Right lung (tissue), 2 donors: ENCODE measurements at regions not wholly inside any gene's neighbourhood (a gene's known extent, or its start where the extent isn't known, plus 50 kb on each side); places are given as distances from the start of the nearest gene placed in this dataset.
"Not testable (repeated sequence)": the region's sequence is repeated elsewhere in the genome, so short reads cannot be mapped to it uniquely, and the experiment has no call there.

ENCODE experiments used
- DNase-seq, 2 donors: peaks; one replicate each; pipeline ENCODE4 v3.0.0-alpha.2; 2013

DNA sequence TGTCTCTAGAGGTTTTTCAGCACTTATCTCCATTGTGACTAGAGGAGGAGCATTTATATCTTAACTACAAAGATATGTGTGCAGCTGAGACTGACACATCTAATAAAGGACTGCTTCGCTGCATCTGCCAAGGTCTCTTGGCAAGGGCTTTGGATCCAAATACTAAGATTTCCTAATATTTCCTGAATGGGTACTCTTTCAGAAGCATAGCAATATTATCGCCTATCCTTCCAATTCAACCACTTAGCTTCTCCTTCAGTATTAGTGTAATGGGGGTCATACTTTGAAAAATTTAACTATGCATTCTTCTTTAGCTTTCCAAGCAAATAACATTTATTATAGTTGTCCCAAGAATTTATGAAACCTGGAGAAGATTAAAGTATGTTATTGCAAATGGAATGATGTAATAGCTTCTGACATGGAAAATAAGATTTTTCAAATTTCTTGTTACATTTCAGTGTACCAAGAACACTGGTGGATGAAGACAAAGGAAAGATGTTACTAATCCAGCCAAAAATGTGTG, 243.0 kb upstream of the PDE3A start:
- no peak for DNase-seq

DNA sequence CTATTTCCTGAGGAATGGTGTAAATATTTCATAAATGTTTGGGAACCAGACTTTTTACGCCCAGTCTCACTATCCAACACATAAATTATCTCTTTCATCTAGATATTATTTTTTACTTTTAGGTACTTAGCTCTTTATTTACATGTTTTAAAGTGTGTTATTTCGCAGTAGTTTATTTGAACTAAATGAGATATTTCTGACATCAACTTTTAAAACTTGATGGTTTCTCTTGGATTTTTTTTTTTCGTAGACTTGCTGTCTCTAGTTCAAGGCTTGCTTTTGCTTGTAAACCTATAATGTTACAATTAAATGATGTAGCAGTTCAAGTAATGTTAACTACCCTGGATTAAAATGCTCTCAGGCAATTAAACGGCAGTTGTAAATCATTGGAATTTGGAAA, 241.7 kb upstream of the PDE3A start:
- no peak for DNase-seq

- no peak for DNase-seq
Measured at GRCh38 chr12:20127413-20127812, 240.9 kb upstream of the PDE3A start.

DNA sequence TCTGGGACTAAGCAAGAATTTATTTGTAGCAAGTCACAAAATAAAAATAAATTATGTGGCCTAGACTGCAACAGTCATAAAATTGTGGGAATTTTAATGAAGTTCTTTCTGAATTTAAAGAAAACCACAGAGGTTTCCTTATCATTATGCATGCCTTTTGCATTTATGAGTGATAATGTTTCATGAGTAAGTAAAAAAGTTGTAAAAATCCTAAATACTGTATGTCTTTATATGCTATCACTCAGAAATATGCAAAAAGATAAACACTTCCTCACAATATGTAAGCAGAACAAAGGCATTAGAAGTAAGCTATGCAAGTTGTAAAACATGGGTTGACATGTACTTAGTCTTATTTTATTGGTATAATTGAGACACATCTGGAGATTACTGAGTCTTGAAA, 239.4 kb upstream of the PDE3A start:
- DNase-seq = no peak

GRCh38 chr12:20132818-20133217, 235.5 kb upstream of the PDE3A start:
- DNase-seq = no peak

DNA sequence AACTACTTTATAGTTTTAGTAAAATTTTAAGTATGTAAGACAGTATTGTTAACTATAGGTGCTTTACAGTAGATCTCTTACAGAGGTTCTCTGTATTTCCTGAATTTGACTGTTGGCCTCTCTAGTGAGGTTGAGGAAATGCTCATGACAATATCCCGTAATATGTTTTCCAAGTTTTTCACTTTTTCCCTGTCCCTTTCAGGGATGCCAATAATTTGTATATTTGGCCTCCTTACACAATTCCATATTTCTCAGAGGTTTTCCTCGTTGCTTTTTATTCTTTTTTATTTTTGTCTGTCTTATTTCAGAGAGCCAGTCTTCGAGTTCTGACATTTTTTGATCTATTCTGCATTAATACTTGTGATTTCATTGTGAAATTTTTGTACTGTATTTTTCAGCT, 233.7 kb upstream of the PDE3A start:
- DNase-seq = no peak

DNA sequence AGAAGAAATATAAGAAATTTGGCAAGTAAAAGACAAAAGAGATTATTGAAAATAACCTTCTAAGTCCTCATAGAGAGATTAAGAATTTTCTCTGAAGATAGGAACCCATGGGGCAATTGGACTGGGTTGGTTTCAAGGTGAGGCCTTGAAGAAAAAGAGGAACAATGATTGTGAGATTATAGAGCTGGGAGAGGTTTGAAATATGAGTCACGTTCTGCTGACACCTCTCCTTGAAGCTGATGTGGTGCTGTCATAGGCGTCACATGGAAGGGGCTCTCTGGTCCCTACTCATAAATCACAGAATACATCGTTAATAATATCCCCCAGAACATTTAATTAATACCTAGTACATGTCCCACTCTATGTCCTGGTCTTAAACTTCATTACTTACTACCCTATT, 227.6 kb upstream of the PDE3A start:
- no peak for DNase-seq

- peak in 1 of 2 donors; percentile 1 for DNase-seq
Measured at GRCh38 chr12:20142316-20142715, 226.0 kb upstream of the PDE3A start.

- no peak for DNase-seq
Measured at GRCh38 chr12:20142956-20143355, 225.4 kb upstream of the PDE3A start.

GRCh38 chr12:20144341-20144740, 224.0 kb upstream of the PDE3A start:
- DNase-seq = no peak

DNA sequence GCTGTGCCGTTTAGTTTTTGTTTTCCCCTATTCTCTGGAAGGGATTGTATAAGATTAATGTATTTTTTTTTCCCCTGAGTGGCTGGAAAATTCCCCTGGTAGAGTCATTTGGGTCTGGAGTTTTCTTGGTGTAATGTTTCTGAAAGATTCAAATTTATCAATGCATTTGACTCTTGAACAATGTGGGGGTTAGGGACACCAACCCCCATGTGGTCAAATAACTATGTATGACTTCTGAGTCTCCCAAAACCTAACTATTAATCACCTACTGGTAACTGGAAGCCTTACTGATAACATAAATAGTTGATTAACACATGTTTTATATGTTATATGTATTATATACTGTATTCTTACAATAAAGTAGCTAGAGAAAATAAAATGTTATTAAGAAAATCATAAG, 220.1 kb upstream of the PDE3A start:
- DNase-seq = no peak

- peak; percentile 8 to 10 for DNase-seq
Measured at GRCh38 chr12:20150835-20151422, 217.4 kb upstream of the PDE3A start.

GRCh38 chr12:20154052-20154451, 214.3 kb upstream of the PDE3A start:
- DNase-seq = no peak

- DNase-seq = no peak
Measured at GRCh38 chr12:20155374-20155773, 213.0 kb upstream of the PDE3A start.

GRCh38 chr12:20160899-20161298, 207.4 kb upstream of the PDE3A start:
- not testable (repeated sequence) for DNase-seq

- no peak for DNase-seq
Measured at GRCh38 chr12:20174528-20175175, 193.7 kb upstream of the PDE3A start.

GRCh38 chr12:20175704-20176388, 192.5 kb upstream of the PDE3A start:
- no peak for DNase-seq

DNA sequence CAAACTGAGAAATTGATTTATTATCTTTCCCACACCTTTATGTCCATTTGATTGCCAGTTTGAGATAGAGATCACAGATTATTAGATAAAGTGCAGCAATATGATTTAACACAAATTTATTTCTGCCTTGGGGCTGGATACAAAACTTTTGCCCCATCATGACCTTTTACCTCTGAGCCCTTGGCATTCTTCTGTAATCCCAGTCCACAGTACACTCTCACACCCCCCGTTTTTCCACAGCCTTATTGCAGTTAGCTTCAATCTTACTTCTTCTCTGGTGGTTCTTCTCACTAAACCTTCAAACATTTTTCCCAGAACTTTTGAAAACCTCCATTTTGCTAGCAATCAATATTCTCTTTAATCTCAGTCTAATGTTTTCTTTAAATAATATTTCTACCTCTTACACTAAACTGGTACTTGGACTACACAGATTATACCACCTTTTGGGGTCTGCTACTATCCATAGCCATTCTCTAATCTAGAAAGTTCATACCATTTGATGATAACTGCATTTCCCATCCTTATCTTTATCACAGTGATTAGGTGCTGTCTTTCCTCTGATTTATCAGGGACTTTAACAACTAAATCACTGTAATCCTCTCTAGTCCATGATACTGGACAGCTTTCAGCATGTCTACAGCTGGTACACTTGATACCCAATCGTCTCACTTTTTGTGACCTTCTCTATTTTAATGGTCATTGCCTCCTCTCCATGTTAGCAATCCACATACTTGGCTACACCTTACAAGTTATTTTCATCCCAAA, 186.7 kb upstream of the PDE3A start:
- no peak for DNase-seq

DNA sequence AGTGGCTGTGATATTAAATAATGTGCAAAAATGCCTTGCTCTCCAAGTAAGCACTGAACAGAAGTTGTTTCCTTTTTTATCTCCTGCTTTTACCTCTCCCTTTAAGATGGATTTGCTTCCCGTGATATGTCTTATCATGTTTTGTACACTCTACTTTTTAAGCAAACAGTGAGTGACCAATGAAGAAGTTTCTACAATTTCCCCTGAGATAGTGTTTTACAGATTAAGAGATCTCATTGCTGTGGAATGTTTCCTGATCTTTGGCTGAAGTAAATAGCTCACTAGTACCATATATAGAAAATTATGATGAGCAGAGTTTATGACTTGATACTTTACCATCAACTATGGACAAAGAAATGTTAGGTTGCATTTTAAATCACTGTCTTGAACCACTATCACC, 184.8 kb upstream of the PDE3A start:
- DNase-seq = no peak

- DNase-seq = no peak
Measured at GRCh38 chr12:20184514-20184913, 183.8 kb upstream of the PDE3A start.

DNA sequence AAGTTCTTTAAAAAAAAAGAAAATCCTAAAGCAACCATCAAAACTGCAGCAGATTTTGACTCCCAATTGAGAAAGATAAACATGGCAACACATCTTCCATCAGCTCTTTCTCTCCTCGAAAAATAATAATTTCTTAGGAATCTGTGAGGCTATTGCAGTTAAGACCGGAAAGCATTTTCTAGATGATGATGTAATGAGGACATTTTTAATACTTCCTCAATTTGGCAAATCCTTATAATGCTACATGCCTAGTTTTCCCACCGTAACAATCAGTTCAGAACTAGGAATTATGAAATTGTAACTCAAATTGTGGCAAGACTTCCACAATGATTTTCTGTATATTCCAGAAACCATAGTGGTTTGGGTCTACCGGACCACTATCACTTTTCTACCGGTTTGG, 180.9 kb upstream of the PDE3A start:
- peak in 1 of 2 donors; percentile 2 for DNase-seq

DNA sequence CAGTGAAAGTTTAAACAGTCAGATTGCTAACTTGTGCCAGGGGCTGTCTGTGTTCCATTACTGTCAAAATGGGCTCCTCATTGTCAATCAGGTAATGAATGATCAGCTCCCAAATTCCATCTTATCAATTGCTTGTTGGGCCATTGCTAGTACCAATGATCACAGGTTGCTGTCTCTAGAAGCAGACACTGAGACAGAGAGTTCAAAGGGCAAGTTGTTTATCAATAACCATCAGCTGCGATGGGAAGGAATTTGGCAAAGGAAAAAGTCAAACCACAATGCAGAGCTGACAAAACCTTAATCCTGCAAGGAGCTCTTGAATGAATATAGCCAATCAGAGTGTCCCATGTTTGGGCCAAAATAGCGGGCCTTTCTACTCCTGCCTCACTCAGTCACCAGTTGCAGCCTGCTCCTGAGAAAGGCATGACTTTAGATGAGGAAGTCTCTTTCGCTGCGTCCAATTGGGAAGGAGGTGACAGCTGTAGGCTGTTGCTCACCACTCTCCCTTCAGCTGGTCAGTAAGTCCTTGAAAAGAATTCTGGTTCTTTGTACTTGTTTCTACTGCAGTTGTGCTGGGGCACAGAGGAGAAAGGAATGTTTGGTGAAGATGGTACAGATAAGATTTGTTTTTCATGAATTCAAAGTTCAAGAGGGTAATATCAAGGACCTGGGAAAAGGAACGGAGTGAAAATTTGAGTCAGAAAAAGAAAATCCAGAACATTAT, 179.2 kb upstream of the PDE3A start:
- peak; percentile 46 to 52 for DNase-seq
